Loucy (cell line): ENCODE measurements at regions not wholly inside any gene's neighbourhood (a gene's known extent, or its start where the extent isn't known, plus 50 kb on each side); places are given as distances from the start of the nearest gene placed in this dataset.

Source experiments
- H2AFZ ChIP-seq: fragments of 200-600 bp; sonication (generic); 2 replicates; pipeline ENCODE4 v1.6.0; 2016; ENCODE audit warnings: antibody characterized with exemption, mild to moderate bottlenecking, low read length, moderate library complexity
- H3F3A ChIP-seq: fragments of 200-600 bp; 2 replicates; pipeline ENCODE4 v1.6.0; 2016; ENCODE audit warnings: antibody characterized with exemption, low read depth, mild to moderate bottlenecking
- H3K27me3 ChIP-seq: fragments of 200-600 bp; sonication (generic); 2 replicates; pipeline ENCODE4 v1.6.1; 2014; ENCODE audit warnings: low read length, mild to moderate bottlenecking; ENCODE audit not compliant: insufficient read depth, poor library complexity, severe bottlenecking
- H3K36me3 ChIP-seq: fragments of 200-600 bp; sonication (generic); 2 replicates; pipeline ENCODE4 v1.6.1; 2016; ENCODE audit warnings: low read length; ENCODE audit not compliant: insufficient read depth
- H3K4me1 ChIP-seq: fragments of 200-600 bp; sonication (generic); 2 replicates; pipeline ENCODE4 v1.5.1; 2014; ENCODE audit warnings: low read length, mild to moderate bottlenecking; ENCODE audit not compliant: insufficient read depth, poor library complexity, severe bottlenecking
- H3K4me2 ChIP-seq: fragments of 200-600 bp; sonication (generic); 2 replicates; pipeline ENCODE4 v1.6.0; 2014; ENCODE audit warnings: antibody characterized with exemption, low read length, low read depth, mild to moderate bottlenecking; ENCODE audit not compliant: poor library complexity, severe bottlenecking
- H3K4me3 ChIP-seq: fragments of 200-600 bp; sonication (generic); 2 replicates; pipeline ENCODE4 v1.5.1; 2014; ENCODE audit warnings: low read length, mild to moderate bottlenecking, mixed read lengths; ENCODE audit not compliant: poor library complexity, severe bottlenecking
- H3K79me2 ChIP-seq: fragments of 200-600 bp; sonication (generic); 2 replicates; pipeline ENCODE4 v1.6.1; 2014; ENCODE audit warnings: low read length; ENCODE audit not compliant: insufficient read depth
- H3K9ac ChIP-seq: fragments of 200-600 bp; sonication (generic); 2 replicates; pipeline ENCODE4 v1.6.0; 2014; ENCODE audit warnings: mild to moderate bottlenecking, low read depth, low read length, moderate library complexity; ENCODE audit not compliant: poor library complexity, severe bottlenecking
- H3K9me2 ChIP-seq: fragments of 200-600 bp; sonication (generic); replicated peaks from 2 replicates; pipeline ENCODE4 v1.6.1; 2016; ENCODE audit warnings: low read depth, low read length, mixed read lengths
- H3K9me3 ChIP-seq: fragments of 200-600 bp; sonication (generic); 2 replicates; pipeline ENCODE4 v1.6.1; 2014; ENCODE audit warnings: mild to moderate bottlenecking, antibody characterized with exemption, low read length, low read depth; ENCODE audit not compliant: insufficient read depth
- H4K20me1 ChIP-seq: fragments of 200-600 bp; sonication (generic); 2 replicates; pipeline ENCODE4 v1.6.0; 2014; ENCODE audit warnings: antibody characterized with exemption, low read length, mild to moderate bottlenecking; ENCODE audit not compliant: insufficient read depth, poor library complexity, severe bottlenecking
- CTCF ChIP-seq: fragments of 200-600 bp; sonication (generic); conservative IDR thresholded peaks from 2 replicates; pipeline ENCODE4 v1.5.1; 2014; ENCODE audit warnings: mild to moderate bottlenecking, antibody characterized with exemption, low read length
- EZH2phosphoT487 ChIP-seq: fragments of 200-600 bp; IDR thresholded peaks from 2 replicates; pipeline ENCODE4 v1.6.1; 2018; ENCODE audit warnings: antibody characterized with exemption, mild to moderate bottlenecking, moderate library complexity, borderline replicate concordance

DNA sequence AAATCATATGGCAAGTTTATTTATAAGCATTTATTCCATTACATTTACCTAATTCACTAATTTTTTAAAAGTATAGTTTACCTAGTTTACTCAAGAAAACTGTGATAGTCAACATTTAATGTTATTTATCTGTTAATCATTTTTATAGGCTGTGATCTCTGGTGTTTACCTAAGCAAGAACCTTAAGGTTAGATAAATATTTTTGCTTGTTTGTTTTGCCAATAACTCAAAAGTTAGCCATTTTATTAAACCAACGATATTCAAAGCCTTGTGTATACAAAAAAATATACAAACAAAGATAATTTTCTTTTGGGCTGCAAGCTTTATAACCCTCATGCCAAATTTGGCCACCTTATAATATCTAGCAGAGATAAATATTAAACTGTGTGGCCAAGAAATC is 157.3 kb downstream of the SLCO1B3 start:
- Histone ChIP-seq H3K4me1 (no peaks in the 10 kb centered on the region), H3K27me3 (no peaks in the 10 kb centered on the region), H3K36me3 (no peaks in the 10 kb centered on the region), H3K4me2 (no peak overlapping the region), H3K4me3 (no peak overlapping the region), H4K20me1 (no peaks in the 10 kb centered on the region), H3F3A (no peaks in the 10 kb centered on the region), H2AFZ (no peak overlapping the region), H3K9ac (no peak overlapping the region), H3K9me3 (no peaks in the 10 kb centered on the region), H3K79me2 (no peaks in the 10 kb centered on the region), H3K9me2 (no peaks in the 10 kb centered on the region)
- no peak for TF ChIP-seq EZH2phosphoT487
- TF ChIP-seq CTCF: no peak

DNA sequence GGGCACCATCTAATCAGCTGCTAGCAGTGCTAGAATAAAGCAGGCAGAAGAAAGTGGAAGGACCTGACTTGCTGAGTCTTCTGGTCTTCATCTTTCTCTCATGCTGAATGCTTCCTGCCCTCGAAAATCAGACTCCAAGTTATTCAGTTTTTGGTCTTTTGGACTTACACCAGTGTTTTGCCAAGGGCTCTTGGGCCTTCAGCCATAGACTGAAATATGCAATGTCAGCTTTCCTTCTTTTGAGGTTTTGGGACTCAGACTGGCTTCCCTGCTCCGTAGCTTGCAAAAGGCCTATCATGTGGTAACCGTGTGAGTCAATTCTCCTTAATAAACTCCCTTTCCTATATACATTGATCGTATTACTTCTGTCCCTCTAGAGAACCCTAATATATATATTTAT is 159.3 kb downstream of the SLCO1B3 start:
- no peak overlapping the region for H3K4me2 ChIP-seq
- H3K9ac ChIP-seq: no peak overlapping the region
- H3K9me3 ChIP-seq: no peaks in the 10 kb centered on the region
- H2AFZ ChIP-seq: no peak overlapping the region
- no peaks in the 10 kb centered on the region for H3K9me2 ChIP-seq
- TF ChIP-seq EZH2phosphoT487 (no peak), CTCF (no peak)
- H3K36me3 ChIP-seq: no peaks in the 10 kb centered on the region
- no peak overlapping the region for H3K4me3 ChIP-seq
- H3K79me2 ChIP-seq: no peaks in the 10 kb centered on the region
- H3K27me3 ChIP-seq: no peaks in the 10 kb centered on the region
- no peaks in the 10 kb centered on the region for H3K4me1 ChIP-seq
- no peaks in the 10 kb centered on the region for H4K20me1 ChIP-seq
- no peaks in the 10 kb centered on the region for H3F3A ChIP-seq

GRCh38 chr12:20985399-20985798 is 145.6 kb upstream of the SLCO1B1 start:
- Histone ChIP-seq H3K9me3 (no peaks in the 10 kb centered on the region), H3K4me3 (no peak overlapping the region), H3F3A (no peaks in the 10 kb centered on the region), H3K36me3 (no peaks in the 10 kb centered on the region), H3K79me2 (no peaks in the 10 kb centered on the region), H3K4me2 (no peak overlapping the region), H3K9ac (no peak overlapping the region), H4K20me1 (no peaks in the 10 kb centered on the region), H3K4me1 (no peaks in the 10 kb centered on the region), H2AFZ (no peak overlapping the region), H3K9me2 (no peaks in the 10 kb centered on the region), H3K27me3 (no peaks in the 10 kb centered on the region)
- TF ChIP-seq CTCF: no peak
- no peak for TF ChIP-seq EZH2phosphoT487
